GM12872 (cell line): ENCODE measurements at regions not wholly inside any gene's neighbourhood (a gene's known extent, or its start where the extent isn't known, plus 50 kb on each side); places are given as distances from the start of the nearest gene placed in this dataset.

ENCODE experiments used
- TF ChIP-seq, protein P1 (sequence below): IDR thresholded peaks from 3 replicates; pipeline ENCODE4 v1.5.1; 2011; ENCODE audit warnings: low read depth, mild to moderate bottlenecking, low read length, moderate library complexity; ENCODE audit not compliant: insufficient read depth

GRCh38 chr1:69497441-69498221 lies 70.1 kb upstream of the LRRC7 start:
- TF ChIP-seq, protein P1, sequence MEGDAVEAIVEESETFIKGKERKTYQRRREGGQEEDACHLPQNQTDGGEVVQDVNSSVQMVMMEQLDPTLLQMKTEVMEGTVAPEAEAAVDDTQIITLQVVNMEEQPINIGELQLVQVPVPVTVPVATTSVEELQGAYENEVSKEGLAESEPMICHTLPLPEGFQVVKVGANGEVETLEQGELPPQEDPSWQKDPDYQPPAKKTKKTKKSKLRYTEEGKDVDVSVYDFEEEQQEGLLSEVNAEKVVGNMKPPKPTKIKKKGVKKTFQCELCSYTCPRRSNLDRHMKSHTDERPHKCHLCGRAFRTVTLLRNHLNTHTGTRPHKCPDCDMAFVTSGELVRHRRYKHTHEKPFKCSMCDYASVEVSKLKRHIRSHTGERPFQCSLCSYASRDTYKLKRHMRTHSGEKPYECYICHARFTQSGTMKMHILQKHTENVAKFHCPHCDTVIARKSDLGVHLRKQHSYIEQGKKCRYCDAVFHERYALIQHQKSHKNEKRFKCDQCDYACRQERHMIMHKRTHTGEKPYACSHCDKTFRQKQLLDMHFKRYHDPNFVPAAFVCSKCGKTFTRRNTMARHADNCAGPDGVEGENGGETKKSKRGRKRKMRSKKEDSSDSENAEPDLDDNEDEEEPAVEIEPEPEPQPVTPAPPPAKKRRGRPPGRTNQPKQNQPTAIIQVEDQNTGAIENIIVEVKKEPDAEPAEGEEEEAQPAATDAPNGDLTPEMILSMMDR, result no peak

DNA sequence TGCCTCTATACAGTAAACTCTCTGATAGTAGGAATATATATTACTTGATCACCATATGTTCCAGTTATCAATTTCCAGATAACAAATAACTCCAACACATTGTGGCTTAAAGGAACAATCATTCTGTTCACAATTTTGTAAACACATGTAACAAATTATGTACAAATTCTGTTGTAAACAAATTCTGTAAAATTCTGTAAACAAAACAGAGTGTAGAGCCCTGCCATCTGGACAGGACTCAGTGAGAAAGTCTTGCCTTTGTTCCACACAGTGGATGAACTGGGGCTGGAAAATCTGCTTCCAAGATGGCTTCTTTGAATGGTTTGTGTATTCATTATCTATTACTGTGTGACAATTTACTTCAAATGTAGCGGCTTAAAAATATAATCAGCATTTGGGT lies 69.0 kb upstream of the LRRC7 start:
- TF ChIP-seq, protein P1, result no peak

DNA sequence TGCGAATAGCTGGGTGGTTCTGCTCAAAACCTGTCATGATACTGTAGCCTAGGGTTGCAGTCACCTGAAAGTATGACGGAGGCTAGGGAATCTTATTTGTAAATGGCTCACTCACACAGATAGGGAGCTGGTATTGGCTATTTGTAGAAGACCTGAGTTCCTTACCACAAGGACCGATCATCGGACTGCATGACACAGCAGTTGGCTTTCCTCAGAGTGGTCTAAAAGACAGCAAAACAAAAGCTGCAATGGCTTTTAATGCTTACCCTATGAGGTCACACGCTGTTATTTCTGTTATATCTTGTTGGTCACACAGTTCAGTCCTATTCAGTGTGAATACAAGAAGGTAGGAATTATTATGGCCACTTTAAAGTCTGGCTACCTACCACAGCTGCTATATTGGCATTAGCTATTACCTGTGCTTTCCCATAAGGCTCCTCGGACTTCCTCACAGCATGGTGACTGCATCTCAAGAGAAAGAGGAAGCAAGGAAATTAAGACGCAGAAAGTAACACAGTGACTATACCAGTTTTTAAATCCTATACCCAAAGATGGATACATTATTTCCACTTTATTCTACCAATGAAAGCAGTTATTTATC lies 68.4 kb upstream of the LRRC7 start:
- TF ChIP-seq, protein P1, result no peak

DNA sequence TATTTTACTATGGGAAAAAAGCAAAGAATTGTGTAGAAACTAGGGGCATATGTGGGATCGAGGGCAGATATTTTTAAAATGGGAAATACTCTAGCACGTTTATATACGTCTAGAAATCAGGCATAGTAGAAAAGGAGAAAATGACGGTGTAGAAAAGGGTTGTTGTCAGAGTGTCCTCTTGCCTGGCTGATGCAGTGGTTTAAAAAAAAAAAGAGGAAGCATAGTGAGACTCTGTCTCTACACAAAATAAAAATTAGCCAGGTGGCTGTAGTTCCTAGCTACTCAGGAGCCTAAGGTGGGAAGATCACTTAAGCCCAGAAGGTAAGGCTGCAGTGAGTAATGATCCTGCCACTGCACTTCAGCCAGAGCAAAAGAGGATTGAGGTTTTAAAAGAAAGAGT lies 64.7 kb upstream of the LRRC7 start:
- TF ChIP-seq, protein P1, result no peak

GRCh38 chr1:69504730-69505252 lies 62.9 kb upstream of the LRRC7 start:
- TF ChIP-seq, protein P1, result no peak

- TF ChIP-seq, protein P1, result no peak
These were observed 61.4 kb upstream of the LRRC7 start for GRCh38 chr1:69506311-69506710.

DNA sequence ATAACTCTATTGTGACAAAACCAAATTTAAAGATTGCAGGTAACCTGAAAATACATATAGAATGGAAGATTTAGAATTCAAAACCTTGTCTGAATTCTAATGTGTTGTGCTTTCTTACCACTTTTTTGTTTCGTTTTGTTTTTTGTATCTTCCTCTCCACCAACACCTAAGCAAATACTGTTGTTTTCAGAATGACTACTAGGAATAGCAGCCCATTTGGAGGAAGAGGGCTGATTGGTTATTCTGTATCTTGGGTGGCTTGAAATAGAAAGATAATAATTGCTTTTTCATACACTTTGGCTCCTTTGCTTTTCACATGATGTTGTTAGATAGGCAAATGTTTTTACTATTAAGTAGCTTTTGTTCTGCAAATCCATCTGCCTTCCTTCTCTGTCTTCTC lies 61.0 kb upstream of the LRRC7 start:
- TF ChIP-seq, protein P1, result no peak
